ENCODE measurements at regions not wholly inside any gene's neighbourhood (a gene's known extent, or its start where the extent isn't known, plus 50 kb on each side); places are given as distances from the start of the nearest gene placed in this dataset.

- TF ChIP-seq CTCF (IDR thresholded peaks at IDR 0.05), result no peak
- Histone ChIP-seq H3K36me3 (ENCODE audit: low read depth) (no peaks in the 10 kb centered on the region), H3K4me3 (no peak overlapping the region), H3K9me3 (no peaks in the 10 kb centered on the region), H3K4me1 (ENCODE audit: low read depth) (no peaks in the 10 kb centered on the region)
- intact Hi-C loops (cut with DNase I, micrococcal nuclease), result no loop called here
- DNase-seq, result no peak
- ATAC-seq, result no peak
These were observed 90.9 kb upstream of the PTHLH start for GRCh38 chr12:28063355-28063880.

GRCh38 chr12:28065374-28065773 lies 92.8 kb upstream of the PTHLH start:
- Histone ChIP-seq H3K4me3 (no peak overlapping the region), H3K4me1 (ENCODE audit: low read depth) (no peaks in the 10 kb centered on the region), H3K36me3 (ENCODE audit: low read depth) (no peaks in the 10 kb centered on the region), H3K9me3 (no peaks in the 10 kb centered on the region)
- no peak for TF ChIP-seq CTCF (IDR thresholded peaks at IDR 0.05)
- DNase-seq, result no peak
- intact Hi-C loops (cut with DNase I, micrococcal nuclease), result no loop called here
- ATAC-seq, result no peak

DNA sequence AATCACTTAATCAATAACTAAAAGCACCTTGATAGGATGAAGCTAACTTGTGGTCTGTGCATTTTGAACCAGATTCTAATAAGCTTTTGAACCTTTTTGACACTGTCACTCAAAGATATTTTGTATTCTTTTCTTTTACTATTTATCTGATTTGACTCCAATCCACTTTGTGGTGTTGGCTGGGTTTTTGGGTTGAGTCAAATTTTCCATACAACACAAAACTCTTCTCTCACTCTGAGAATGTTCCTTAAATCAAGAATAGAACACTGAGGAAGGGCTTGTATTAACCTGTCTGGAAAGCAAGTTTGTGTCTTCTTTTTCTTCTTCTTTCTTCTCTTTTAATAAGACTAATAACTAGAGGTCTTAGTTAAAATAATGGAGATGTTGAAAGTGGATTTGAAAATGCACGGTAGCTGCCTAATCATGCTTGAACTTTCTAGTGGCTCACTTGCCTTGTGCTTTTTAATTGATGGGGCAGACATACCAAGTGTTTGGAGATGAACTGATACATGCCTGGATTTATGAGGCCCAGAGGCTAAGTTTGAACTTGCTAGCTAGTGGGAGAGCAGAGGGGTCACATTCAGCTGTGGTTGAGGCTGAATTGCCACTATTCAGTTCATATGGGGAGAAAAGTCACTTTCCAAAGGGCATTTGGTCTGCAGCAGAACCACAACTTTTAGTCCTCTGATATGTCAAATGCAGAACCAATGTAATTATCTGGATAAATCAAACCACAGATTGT lies 93.5 kb upstream of the PTHLH start:
- no peaks in the 10 kb centered on the region for H3K9me3 ChIP-seq
- H3K36me3 ChIP-seq (ENCODE audit: low read depth), result no peaks in the 10 kb centered on the region
- intact Hi-C loops (cut with DNase I, micrococcal nuclease), result no loop called here
- H3K4me1 ChIP-seq (ENCODE audit: low read depth), result no peaks in the 10 kb centered on the region
- DNase-seq, result no peak
- no peak overlapping the region for H3K4me3 ChIP-seq
- no peak for TF ChIP-seq CTCF (IDR thresholded peaks at IDR 0.05)
- no peak for ATAC-seq

DNA sequence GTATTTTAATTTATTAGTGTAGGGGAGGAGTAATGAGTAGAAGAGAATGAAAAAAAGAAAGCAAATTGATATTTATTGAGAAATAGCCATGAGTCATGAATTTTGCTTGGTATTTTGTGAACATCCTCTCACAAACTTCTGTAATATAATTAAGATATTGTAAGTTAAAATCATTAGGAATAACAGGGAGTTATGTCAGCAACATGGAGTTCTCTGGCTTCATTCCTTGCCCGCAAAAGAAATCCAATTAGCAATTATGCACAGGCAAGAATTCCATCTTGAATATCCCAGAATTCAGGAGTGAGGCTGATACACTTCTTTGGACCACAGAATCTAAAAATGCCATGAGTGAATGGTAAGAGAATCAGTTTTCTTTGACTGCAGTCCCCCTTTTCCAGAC lies 94.3 kb upstream of the PTHLH start:
- intact Hi-C loops (cut with DNase I, micrococcal nuclease), result no loop called here
- no peaks in the 10 kb centered on the region for H3K9me3 ChIP-seq
- DNase-seq (no peak), ATAC-seq (no peak)
- no peak for TF ChIP-seq CTCF (IDR thresholded peaks at IDR 0.05)
- no peak overlapping the region for H3K4me3 ChIP-seq
- no peaks in the 10 kb centered on the region for H3K4me1 ChIP-seq (ENCODE audit: low read depth)
- no peaks in the 10 kb centered on the region for H3K36me3 ChIP-seq (ENCODE audit: low read depth)

DNA sequence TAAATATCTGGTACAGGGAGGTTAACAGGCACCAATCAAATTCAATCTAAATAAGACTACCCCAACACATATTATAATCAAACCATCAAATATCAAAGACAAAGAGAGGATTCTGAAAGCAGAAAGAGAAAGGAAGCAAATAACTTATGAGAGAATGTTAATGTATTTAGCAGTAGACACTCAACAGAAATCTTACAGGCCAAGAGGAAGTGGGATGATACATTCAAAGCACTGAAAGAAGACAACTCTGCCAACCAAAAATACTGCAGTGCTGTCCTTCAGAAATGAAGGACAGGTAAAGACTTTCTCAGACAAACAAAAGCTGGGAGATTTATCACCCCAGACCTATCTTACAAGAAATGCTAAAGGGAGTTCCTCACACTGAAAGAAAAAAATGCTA lies 95.9 kb upstream of the PTHLH start:
- intact Hi-C loops (cut with DNase I, micrococcal nuclease), result no loop called here
- Histone ChIP-seq H3K9me3 (no peaks in the 10 kb centered on the region), H3K4me1 (ENCODE audit: low read depth) (no peaks in the 10 kb centered on the region), H3K36me3 (ENCODE audit: low read depth) (no peaks in the 10 kb centered on the region), H3K4me3 (no peak overlapping the region)
- DNase-seq (no peak), ATAC-seq (no peak)
- TF ChIP-seq CTCF (IDR thresholded peaks at IDR 0.05), result no peak
